ENCODE measurements at regions not wholly inside any gene's neighbourhood (a gene's known extent, or its start where the extent isn't known, plus 50 kb on each side); places are given as distances from the start of the nearest gene placed in this dataset.

DNA sequence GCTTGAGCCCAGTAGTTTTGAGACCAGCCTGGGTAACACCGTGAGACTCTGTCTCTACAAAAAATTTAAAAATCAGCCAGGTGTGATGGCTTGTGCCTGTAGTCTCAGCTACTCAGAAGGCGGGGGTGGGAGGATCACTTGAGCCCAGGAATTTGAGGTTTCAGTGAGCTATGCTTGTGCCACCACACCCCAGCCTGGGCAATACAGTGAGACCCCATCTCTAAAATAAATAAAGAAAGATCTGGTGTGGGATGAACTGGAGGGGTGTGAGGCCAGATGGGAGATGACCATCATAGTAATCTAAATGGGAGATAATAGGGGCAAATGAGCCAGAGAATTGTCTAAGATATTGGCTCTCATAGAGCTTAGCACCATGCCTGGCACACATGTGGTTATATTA is 60.1 kb upstream of the TRABD2B start:
- dilution Hi-C loops (cut with HindIII; ENCODE audit: low sequenced_read_pairs, unreplicated experiment) (no loop called here), in situ Hi-C loops (cut with MboI; ENCODE audit: low sequenced_read_pairs) (no loop called here), intact Hi-C loops (cut with micrococcal nuclease) (no loop called here)
- Histone ChIP-seq H3K9me3 (ENCODE audit: control insufficient read depth, insufficient read depth, low read length) (no peaks in the 10 kb centered on the region), H3K23ac (ENCODE audit: low read depth, low read length) (no peak overlapping the region), H2AK9ac (replicated peaks; ENCODE audit: low read depth, low read length, poor library complexity) (no peak overlapping the region), H3K79me1 (ENCODE audit: low read depth in 1 of 2, low read length in 2 of 2) (no peaks in the 10 kb centered on the region), H4K8ac (ENCODE audit: low read depth in 2 of 2, low read length in 2 of 2) (no peak overlapping the region), H3K14ac (replicated peaks; ENCODE audit: low read depth, low read length) (no peak overlapping the region), H3K56ac (ENCODE audit: extremely low read depth, insufficient read depth, low read length) (no peak overlapping the region), H2BK5ac (ENCODE audit: low read depth, low read length, poor library complexity, severe bottlenecking) (no peak overlapping the region), H3K18ac (ENCODE audit: low read depth, low read length) (no peak overlapping the region), H3K9me1 (ENCODE audit: insufficient read depth, low read length) (no peaks in the 10 kb centered on the region), H3K4me1 (ENCODE audit: control insufficient read depth, insufficient read depth, low read length) (no peaks in the 10 kb centered on the region), H3K4ac (ENCODE audit: low read depth, low read length) (no peak overlapping the region), H3K4me3 (ENCODE audit: insufficient read depth, low read depth, low read length) (no peak overlapping the region), H3K36me3 (ENCODE audit: control insufficient read depth, insufficient read depth, low read length) (no peaks in the 10 kb centered on the region), H2AK5ac (ENCODE audit: low read depth, low read length) (no peak overlapping the region), H4K91ac (ENCODE audit: insufficient read depth, low read depth, low read length) (no peak overlapping the region), H3K27ac (ENCODE audit: insufficient read depth, low read length) (no peak overlapping the region), H3K4me2 (ENCODE audit: low read depth, low read length) (no peak overlapping the region), H3K9ac (ENCODE audit: low read depth, low read length) (no peak overlapping the region), H4K5ac (ENCODE audit: low read depth, low read length) (no peak overlapping the region), H2AFZ (replicated peaks; ENCODE audit: low read length, poor library complexity) (no peak overlapping the region), H4K20me1 (ENCODE audit: insufficient read depth, low read length) (no peaks in the 10 kb centered on the region), H3K27me3 (ENCODE audit: control insufficient read depth, insufficient read depth, low read length) (no peaks in the 10 kb centered on the region), H2BK15ac (ENCODE audit: low read depth, low read length) (no peak overlapping the region), H2BK120ac (ENCODE audit: low read depth, low read length) (no peak overlapping the region), H2BK20ac (ENCODE audit: low read depth, low read length) (no peak overlapping the region)
- POLR2A ChIA-PET (ENCODE audit: unreplicated experiment) = no interaction called here
- no CpG with 5 or more reads among the region's 2 CpGs for WGBS, 2 experiments (ENCODE audit: extremely low coverage in 2 of 2, insufficient read length in 1 of 2)
- DNase-seq (no peak), ATAC-seq (ENCODE audit: low read depth) (no peak)
- BruUV-seq (replicated peaks) = no TSS peak
- CTCF ChIA-PET = no interaction called here
- TF ChIP-seq RCOR1 (IDR thresholded peaks at IDR 0.05; ENCODE audit: insufficient replicate concordance, low read length) (no peak), NFE2L2 (IDR thresholded peaks at IDR 0.05; ENCODE audit: low read depth, low read length) (no peak), BHLHE40 (IDR thresholded peaks at IDR 0.05; ENCODE audit: low read depth, low read length) (no peak), FOS (IDR thresholded peaks at IDR 0.05; ENCODE audit: low read depth, low read length) (no peak), MAZ (IDR thresholded peaks at IDR 0.05; ENCODE audit: borderline replicate concordance, low read depth, low read length) (no peak), CEBPB (IDR thresholded peaks at IDR 0.05; ENCODE audit: low read depth, low read length) (no peak), CHD1 (IDR thresholded peaks at IDR 0.05; ENCODE audit: low read depth, low read length) (no peak), POLR2A (IDR thresholded peaks at IDR 0.05; ENCODE audit: low read depth, low read length) (no peak), MAFK (IDR thresholded peaks at IDR 0.05; ENCODE audit: low read depth, low read length) (no peak), SMC3 (IDR thresholded peaks at IDR 0.05; ENCODE audit: low read depth, low read length) (no peak)
- TF ChIP-seq, protein P1, sequence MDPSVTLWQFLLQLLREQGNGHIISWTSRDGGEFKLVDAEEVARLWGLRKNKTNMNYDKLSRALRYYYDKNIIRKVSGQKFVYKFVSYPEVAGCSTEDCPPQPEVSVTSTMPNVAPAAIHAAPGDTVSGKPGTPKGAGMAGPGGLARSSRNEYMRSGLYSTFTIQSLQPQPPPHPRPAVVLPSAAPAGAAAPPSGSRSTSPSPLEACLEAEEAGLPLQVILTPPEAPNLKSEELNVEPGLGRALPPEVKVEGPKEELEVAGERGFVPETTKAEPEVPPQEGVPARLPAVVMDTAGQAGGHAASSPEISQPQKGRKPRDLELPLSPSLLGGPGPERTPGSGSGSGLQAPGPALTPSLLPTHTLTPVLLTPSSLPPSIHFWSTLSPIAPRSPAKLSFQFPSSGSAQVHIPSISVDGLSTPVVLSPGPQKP (IDR thresholded peaks at IDR 0.05; ENCODE audit: borderline replicate concordance, low read depth, low read length) = no peak
- TF ChIP-seq, protein P2, sequence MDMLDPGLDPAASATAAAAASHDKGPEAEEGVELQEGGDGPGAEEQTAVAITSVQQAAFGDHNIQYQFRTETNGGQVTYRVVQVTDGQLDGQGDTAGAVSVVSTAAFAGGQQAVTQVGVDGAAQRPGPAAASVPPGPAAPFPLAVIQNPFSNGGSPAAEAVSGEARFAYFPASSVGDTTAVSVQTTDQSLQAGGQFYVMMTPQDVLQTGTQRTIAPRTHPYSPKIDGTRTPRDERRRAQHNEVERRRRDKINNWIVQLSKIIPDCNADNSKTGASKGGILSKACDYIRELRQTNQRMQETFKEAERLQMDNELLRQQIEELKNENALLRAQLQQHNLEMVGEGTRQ (IDR thresholded peaks at IDR 0.05; ENCODE audit: low read depth, low read length) = no peak
- TF ChIP-seq, protein P3, sequence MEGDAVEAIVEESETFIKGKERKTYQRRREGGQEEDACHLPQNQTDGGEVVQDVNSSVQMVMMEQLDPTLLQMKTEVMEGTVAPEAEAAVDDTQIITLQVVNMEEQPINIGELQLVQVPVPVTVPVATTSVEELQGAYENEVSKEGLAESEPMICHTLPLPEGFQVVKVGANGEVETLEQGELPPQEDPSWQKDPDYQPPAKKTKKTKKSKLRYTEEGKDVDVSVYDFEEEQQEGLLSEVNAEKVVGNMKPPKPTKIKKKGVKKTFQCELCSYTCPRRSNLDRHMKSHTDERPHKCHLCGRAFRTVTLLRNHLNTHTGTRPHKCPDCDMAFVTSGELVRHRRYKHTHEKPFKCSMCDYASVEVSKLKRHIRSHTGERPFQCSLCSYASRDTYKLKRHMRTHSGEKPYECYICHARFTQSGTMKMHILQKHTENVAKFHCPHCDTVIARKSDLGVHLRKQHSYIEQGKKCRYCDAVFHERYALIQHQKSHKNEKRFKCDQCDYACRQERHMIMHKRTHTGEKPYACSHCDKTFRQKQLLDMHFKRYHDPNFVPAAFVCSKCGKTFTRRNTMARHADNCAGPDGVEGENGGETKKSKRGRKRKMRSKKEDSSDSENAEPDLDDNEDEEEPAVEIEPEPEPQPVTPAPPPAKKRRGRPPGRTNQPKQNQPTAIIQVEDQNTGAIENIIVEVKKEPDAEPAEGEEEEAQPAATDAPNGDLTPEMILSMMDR (conservative IDR thresholded peaks at IDR 0.05; ENCODE audit: low read depth, low read length) = no peak

All from IMR-90 (cell line).